ENCODE measurements at regions not wholly inside any gene's neighbourhood (a gene's known extent, or its start where the extent isn't known, plus 50 kb on each side); places are given as distances from the start of the nearest gene placed in this dataset.

- Histone ChIP-seq H3K36me3 (ENCODE audit: low read length) (no peaks in the 10 kb centered on the region), H3K9me3 (ENCODE audit: insufficient read depth, low read length) (no peaks in the 10 kb centered on the region), H3F3A (ENCODE audit: insufficient read depth) (no peaks in the 10 kb centered on the region), H3K4me2 (ENCODE audit: low read depth, low read length, poor library complexity, severe bottlenecking) (no peak overlapping the region), H3K27ac (ENCODE audit: low read depth, low read length) (no peak overlapping the region), H3K9ac (ENCODE audit: low read length) (no peak overlapping the region), H3K9me2 (replicated peaks; ENCODE audit: insufficient read depth, low read length) (no peaks in the 10 kb centered on the region), H3K79me2 (ENCODE audit: insufficient read depth, low read length) (no peaks in the 10 kb centered on the region), H4K20me1 (ENCODE audit: low read depth, low read length) (no peaks in the 10 kb centered on the region), H3K27me3 (ENCODE audit: low read length) (no peaks in the 10 kb centered on the region), H3K4me3 (ENCODE audit: insufficient read depth, low read length, poor library complexity, severe bottlenecking) (no peak overlapping the region), H2AFZ (ENCODE audit: low read depth, low read length, severe bottlenecking) (no peak overlapping the region)
- TF ChIP-seq, protein P1, sequence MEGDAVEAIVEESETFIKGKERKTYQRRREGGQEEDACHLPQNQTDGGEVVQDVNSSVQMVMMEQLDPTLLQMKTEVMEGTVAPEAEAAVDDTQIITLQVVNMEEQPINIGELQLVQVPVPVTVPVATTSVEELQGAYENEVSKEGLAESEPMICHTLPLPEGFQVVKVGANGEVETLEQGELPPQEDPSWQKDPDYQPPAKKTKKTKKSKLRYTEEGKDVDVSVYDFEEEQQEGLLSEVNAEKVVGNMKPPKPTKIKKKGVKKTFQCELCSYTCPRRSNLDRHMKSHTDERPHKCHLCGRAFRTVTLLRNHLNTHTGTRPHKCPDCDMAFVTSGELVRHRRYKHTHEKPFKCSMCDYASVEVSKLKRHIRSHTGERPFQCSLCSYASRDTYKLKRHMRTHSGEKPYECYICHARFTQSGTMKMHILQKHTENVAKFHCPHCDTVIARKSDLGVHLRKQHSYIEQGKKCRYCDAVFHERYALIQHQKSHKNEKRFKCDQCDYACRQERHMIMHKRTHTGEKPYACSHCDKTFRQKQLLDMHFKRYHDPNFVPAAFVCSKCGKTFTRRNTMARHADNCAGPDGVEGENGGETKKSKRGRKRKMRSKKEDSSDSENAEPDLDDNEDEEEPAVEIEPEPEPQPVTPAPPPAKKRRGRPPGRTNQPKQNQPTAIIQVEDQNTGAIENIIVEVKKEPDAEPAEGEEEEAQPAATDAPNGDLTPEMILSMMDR (IDR thresholded peaks at IDR 0.05; ENCODE audit: insufficient read depth, low read length, poor library complexity, severe bottlenecking) = no peak
- no peak for TF ChIP-seq EZH2phosphoT487 (conservative IDR thresholded peaks at IDR 0.05; ENCODE audit: low read length)
Measured at GRCh38 chr5:8098081-8098480, 229.1 kb downstream of the MTRR start.

- Histone ChIP-seq H3K4me2 (ENCODE audit: low read depth, low read length, poor library complexity, severe bottlenecking) (no peak overlapping the region), H2AFZ (ENCODE audit: low read depth, low read length, severe bottlenecking) (no peak overlapping the region), H4K20me1 (ENCODE audit: low read depth, low read length) (no peaks in the 10 kb centered on the region), H3K36me3 (ENCODE audit: low read length) (no peaks in the 10 kb centered on the region), H3K9ac (ENCODE audit: low read length) (no peak overlapping the region), H3K9me3 (ENCODE audit: insufficient read depth, low read length) (no peaks in the 10 kb centered on the region), H3K79me2 (ENCODE audit: insufficient read depth, low read length) (no peaks in the 10 kb centered on the region), H3F3A (ENCODE audit: insufficient read depth) (no peaks in the 10 kb centered on the region), H3K4me3 (ENCODE audit: insufficient read depth, low read length, poor library complexity, severe bottlenecking) (no peak overlapping the region), H3K27ac (ENCODE audit: low read depth, low read length) (no peak overlapping the region), H3K9me2 (replicated peaks; ENCODE audit: insufficient read depth, low read length) (no peaks in the 10 kb centered on the region), H3K27me3 (ENCODE audit: low read length) (no peaks in the 10 kb centered on the region)
- no peak for TF ChIP-seq EZH2phosphoT487 (conservative IDR thresholded peaks at IDR 0.05; ENCODE audit: low read length)
- TF ChIP-seq, protein P1 (IDR thresholded peaks at IDR 0.05; ENCODE audit: insufficient read depth, low read length, poor library complexity, severe bottlenecking) = no peak
Measured at GRCh38 chr5:8102714-8103113, 233.8 kb downstream of the MTRR start.

DNA sequence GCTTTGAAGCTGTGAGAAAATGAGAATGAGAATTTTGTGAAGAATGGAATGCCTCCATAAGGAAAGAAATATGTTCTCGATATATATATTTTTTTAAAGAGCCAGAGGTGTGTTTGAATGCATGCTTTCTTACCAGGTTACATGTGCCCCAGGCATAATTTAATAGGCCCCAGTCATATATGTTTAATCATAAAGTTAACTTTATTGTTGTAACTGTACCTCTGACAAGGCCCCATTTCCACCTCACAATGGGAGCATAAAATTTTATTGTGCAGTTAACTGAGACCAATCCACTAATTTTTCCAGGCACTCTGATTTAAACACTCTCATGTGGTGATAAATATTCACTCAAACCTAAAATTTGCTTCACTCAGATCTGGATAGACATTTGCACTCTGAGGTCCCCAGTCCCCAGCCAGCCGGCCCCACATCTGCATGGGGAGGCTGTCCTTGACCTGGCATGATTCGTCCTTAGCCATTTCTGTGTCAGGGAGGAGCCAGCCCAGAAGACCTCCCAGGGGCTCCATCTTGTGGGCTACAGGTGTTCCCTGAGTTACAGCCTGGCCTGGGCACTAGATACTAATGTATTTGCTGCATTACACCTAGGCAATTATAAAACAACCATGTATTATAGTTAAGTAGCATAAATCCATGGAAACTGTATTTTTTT lies 245.8 kb downstream of the MTRR start:
- Histone ChIP-seq H3K27ac (ENCODE audit: low read depth, low read length) (no peak overlapping the region), H3K79me2 (ENCODE audit: insufficient read depth, low read length) (no peaks in the 10 kb centered on the region)

More for the DNA sequence above, 245.8 kb downstream of the MTRR start:
- Histone ChIP-seq H3K9me2 (replicated peaks; ENCODE audit: insufficient read depth, low read length) (no peaks in the 10 kb centered on the region), H3K4me2 (ENCODE audit: low read depth, low read length, poor library complexity, severe bottlenecking) (no peak overlapping the region), H3K9me3 (ENCODE audit: insufficient read depth, low read length) (no peaks in the 10 kb centered on the region), H3K36me3 (ENCODE audit: low read length) (no peaks in the 10 kb centered on the region), H3F3A (ENCODE audit: insufficient read depth) (no peaks in the 10 kb centered on the region), H2AFZ (ENCODE audit: low read depth, low read length, severe bottlenecking) (no peak overlapping the region), H4K20me1 (ENCODE audit: low read depth, low read length) (no peaks in the 10 kb centered on the region), H3K27me3 (ENCODE audit: low read length) (no peaks in the 10 kb centered on the region), H3K9ac (ENCODE audit: low read length) (no peak overlapping the region), H3K4me3 (ENCODE audit: insufficient read depth, low read length, poor library complexity, severe bottlenecking) (no peak overlapping the region)
- TF ChIP-seq EZH2phosphoT487 (conservative IDR thresholded peaks at IDR 0.05; ENCODE audit: low read length) = no peak
- TF ChIP-seq, protein P1 (IDR thresholded peaks at IDR 0.05; ENCODE audit: insufficient read depth, low read length, poor library complexity, severe bottlenecking) = no peak
